ENCODE measurements at regions not wholly inside any gene's neighbourhood (a gene's known extent, or its start where the extent isn't known, plus 50 kb on each side); places are given as distances from the start of the nearest gene placed in this dataset.
"Not testable (repeated sequence)": the region's sequence is repeated elsewhere in the genome, so short reads cannot be mapped to it uniquely, and the experiment has no call there.

- no peak for TF ChIP-seq CTCF (IDR thresholded peaks at IDR 0.05; ENCODE audit: control insufficient read depth, insufficient read depth, low read depth, low read length, missing control alignments)
- DNase-seq (ENCODE audit: low read depth): no peak
- no peak overlapping the region for H3K4me3 ChIP-seq (ENCODE audit: control insufficient read depth, low read depth, low read length)
These were observed 74.9 kb upstream of the APP start for GRCh38 chr21:26245428-26245827.

GRCh38 chr21:26238646-26239045 is 68.1 kb upstream of the APP start:
- H3K4me3 ChIP-seq (ENCODE audit: control insufficient read depth, low read depth, low read length): no peak overlapping the region
- TF ChIP-seq CTCF (IDR thresholded peaks at IDR 0.05; ENCODE audit: control insufficient read depth, insufficient read depth, low read depth, low read length, missing control alignments): no peak
- DNase-seq (ENCODE audit: low read depth): no peak

GRCh38 chr21:26236281-26236680 is 65.7 kb upstream of the APP start:
- H3K4me3 ChIP-seq (ENCODE audit: control insufficient read depth, low read depth, low read length): no peak overlapping the region
- no peak for TF ChIP-seq CTCF (IDR thresholded peaks at IDR 0.05; ENCODE audit: control insufficient read depth, insufficient read depth, low read depth, low read length, missing control alignments)
- no peak for DNase-seq (ENCODE audit: low read depth)

- DNase-seq (ENCODE audit: low read depth); H3K4me3 ChIP-seq (ENCODE audit: control insufficient read depth, low read depth, low read length): not testable (repeated sequence)
These were observed 62.7 kb upstream of the APP start for GRCh38 chr21:26233297-26233696.

- not testable (repeated sequence) for DNase-seq (ENCODE audit: low read depth); H3K4me3 ChIP-seq (ENCODE audit: control insufficient read depth, low read depth, low read length)
These were observed 61.9 kb upstream of the APP start for GRCh38 chr21:26232491-26232890.

GRCh38 chr21:26227130-26227529 is 56.6 kb upstream of the APP start:
- DNase-seq (ENCODE audit: low read depth): no peak
- no peak for TF ChIP-seq CTCF (IDR thresholded peaks at IDR 0.05; ENCODE audit: control insufficient read depth, insufficient read depth, low read depth, low read length, missing control alignments)
- H3K4me3 ChIP-seq (ENCODE audit: control insufficient read depth, low read depth, low read length): no peak overlapping the region

DNA sequence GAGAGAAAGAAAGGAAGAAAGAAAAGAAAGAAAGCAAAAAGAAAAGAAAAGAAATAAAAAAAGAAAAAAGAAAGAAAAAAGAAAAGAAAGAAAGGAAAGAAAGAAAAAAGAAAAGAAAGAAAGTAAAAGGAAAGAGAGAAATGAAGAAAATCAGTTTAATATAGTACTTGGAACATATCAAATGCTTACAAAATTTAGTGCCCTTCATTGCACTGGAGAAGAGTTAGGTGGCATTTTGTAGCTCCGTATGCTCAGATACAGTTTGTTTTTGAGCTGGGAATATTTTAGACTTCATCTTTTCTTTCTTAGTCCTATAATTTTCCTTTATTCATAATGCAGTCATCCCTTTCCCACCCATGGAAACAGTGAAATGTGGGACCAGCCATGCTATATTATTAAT is 56.2 kb upstream of the APP start:
- no peak overlapping the region for H3K4me3 ChIP-seq (ENCODE audit: control insufficient read depth, low read depth, low read length)
- no peak for TF ChIP-seq CTCF (IDR thresholded peaks at IDR 0.05; ENCODE audit: control insufficient read depth, insufficient read depth, low read depth, low read length, missing control alignments)
- no peak for DNase-seq (ENCODE audit: low read depth)

DNA sequence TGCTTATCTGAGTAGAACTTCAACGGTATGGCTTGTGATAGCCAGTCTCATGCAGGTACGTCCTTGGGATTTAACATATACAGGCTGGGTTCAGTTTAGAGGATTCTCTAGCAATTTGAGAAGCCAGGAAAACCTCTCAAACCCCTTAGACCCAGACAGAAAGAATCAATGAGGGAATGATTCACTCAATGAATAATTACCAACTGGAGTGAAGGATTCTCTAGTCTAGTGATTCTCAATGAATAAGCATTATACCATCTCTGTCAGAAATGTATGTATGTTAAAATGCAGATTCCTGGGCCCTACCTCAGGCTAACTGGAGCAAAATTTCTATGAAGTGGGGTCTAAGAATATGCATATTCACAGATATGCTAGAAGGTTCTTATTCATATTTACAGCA is 54.5 kb upstream of the APP start:
- no peak overlapping the region for H3K4me3 ChIP-seq (ENCODE audit: control insufficient read depth, low read depth, low read length)
- DNase-seq (ENCODE audit: low read depth): no peak
- no peak for TF ChIP-seq CTCF (IDR thresholded peaks at IDR 0.05; ENCODE audit: control insufficient read depth, insufficient read depth, low read depth, low read length, missing control alignments)
